ENCODE measurements at regions not wholly inside any gene's neighbourhood (a gene's known extent, or its start where the extent isn't known, plus 50 kb on each side); places are given as distances from the start of the nearest gene placed in this dataset.

DNA sequence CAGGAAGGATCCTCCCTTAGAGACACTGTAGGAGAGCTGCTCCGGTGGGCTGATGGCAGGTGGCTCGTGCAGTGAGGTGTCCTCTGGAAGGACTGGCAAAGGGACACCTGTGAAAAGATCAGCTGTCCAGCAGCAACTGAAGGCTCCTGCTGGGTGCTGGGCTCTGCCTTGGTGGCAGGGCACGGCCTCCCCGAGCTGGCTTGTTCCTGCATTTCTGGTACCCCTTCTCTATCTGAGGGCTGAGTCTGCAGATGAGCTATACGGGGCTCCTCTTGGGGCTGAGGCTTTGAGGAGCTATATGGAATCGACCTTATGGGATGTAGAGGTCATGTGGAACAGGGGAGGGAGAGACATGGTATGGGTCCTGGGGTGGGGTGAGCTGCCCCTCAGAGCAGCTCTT, 875.8 kb downstream of the BRD1 start:
- Histone ChIP-seq H3K27ac (ENCODE audit: low read depth, low read length) (no peak overlapping the region), H3K9ac (ENCODE audit: low read length in 5 of 5) (no peak overlapping the region), H3K36me3 (ENCODE audit: control insufficient read depth in 5 of 5, insufficient read depth in 5 of 5, low read length in 5 of 5) (no peaks in the 10 kb centered on the region), H3K9me3 (ENCODE audit: control insufficient read depth in 5 of 5, low read length in 5 of 5) (peaks cover 0 to 5% (median 0%) of the 10 kb centered on the region in 5 donors), H3K27me3 (ENCODE audit: control insufficient read depth in 5 of 5, insufficient read depth in 4 of 5, low read length in 5 of 5) (peaks cover 14 to 43% (median 27%) of the 10 kb centered on the region in 5 donors), H3K4me3 (ENCODE audit: low read depth in 1 of 5, low read length in 5 of 5) (no peak overlapping the region), H3K4me1 (ENCODE audit: control insufficient read depth in 5 of 5, insufficient read depth in 5 of 5, low read length in 5 of 5) (no peaks in the 10 kb centered on the region)

DNA sequence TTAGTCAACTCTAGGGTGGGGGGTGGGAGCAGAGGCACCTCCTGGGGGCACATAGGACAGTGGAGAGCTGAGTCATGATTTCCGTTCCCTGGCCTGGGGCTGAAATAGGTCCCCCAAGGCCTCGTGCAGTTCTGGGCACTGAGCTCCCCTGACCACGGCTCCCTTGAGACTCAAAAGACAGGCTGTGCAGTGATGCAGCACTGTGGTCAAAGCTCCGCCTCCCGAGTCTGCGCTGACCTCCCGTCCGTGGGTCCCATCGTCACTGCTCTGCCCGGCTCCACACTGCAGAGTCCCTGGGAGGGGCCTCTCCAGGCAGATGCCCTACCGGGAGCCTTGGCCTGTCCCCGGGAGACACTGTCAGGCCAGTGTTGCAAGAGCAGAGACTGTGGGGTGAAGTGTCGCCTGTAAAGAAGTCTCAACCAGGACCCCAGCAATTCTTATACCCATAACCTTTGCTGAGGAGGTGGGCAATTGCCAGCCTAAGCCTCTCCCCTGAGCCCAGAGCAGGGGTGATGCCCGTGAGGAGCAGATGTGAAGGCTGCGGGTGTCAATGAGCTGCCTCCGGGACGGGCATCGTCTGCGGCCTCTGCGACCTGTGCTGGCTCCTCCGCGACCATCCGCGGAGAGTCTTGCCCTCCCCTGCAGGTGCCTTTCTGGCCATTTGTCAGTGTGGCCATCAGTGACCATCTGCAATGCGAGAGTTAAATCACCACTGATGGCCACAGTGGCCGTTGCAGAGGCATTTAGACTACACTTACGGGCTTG, 877.3 kb downstream of the BRD1 start:
- Histone ChIP-seq H3K9me3 (ENCODE audit: control insufficient read depth in 5 of 5, low read length in 5 of 5) (peaks cover 0 to 5% (median 0%) of the 10 kb centered on the region in 5 donors), H3K36me3 (ENCODE audit: control insufficient read depth in 5 of 5, insufficient read depth in 5 of 5, low read length in 5 of 5) (no peaks in the 10 kb centered on the region), H3K4me3 (ENCODE audit: low read depth in 1 of 5, low read length in 5 of 5) (no peak overlapping the region), H3K27ac (ENCODE audit: low read depth, low read length) (no peak overlapping the region), H3K4me1 (ENCODE audit: control insufficient read depth in 5 of 5, insufficient read depth in 5 of 5, low read length in 5 of 5) (no peaks in the 10 kb centered on the region), H3K9ac (ENCODE audit: low read length in 5 of 5) (no peak overlapping the region), H3K27me3 (ENCODE audit: control insufficient read depth in 5 of 5, insufficient read depth in 4 of 5, low read length in 5 of 5) (peaks cover 11 to 39% (median 26%) of the 10 kb centered on the region in 5 donors)

DNA sequence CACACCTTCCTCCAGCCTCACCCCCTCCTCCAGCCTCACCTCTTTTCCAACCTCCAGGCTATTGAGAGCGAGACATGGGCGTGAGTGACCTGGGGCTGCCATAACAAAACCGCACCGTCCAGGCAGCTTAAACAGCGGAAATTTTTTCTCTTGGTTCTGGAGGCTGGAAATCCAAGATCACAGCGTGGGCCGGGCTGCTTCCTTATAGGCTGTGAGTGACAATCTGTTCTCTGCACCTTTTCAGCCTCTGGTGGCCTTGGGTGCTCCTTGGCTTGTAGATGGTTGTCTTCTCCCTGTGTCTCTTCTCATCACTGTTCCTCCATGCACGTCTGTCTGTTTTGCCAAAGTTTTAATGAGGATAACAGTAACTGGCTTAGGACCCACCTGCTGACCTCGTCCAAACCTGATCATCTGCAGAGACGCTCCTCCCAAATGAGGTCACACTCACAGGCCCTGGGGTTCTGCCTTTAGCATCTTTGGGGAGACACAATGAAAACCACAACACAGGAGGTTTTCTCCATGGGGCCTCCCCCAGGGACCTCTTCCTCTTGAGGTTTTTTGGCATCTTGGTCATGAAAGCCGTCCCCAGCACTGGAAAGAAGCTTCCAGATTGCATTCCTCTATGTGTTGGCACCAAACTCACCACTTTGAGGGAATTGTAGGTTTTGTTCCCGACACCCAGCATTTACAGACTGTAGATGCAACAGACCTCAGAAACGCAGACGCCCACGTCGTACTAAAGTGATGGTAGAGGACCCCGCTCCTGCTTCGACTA, 878.1 kb downstream of the BRD1 start:
- no peaks in the 10 kb centered on the region for H3K4me1 ChIP-seq (ENCODE audit: control insufficient read depth in 5 of 5, insufficient read depth in 5 of 5, low read length in 5 of 5)
- H3K4me3 ChIP-seq (ENCODE audit: low read depth in 1 of 5, low read length in 5 of 5), result no peak overlapping the region
- no peak overlapping the region for H3K9ac ChIP-seq (ENCODE audit: low read length in 5 of 5)
- no peaks in the 10 kb centered on the region for H3K36me3 ChIP-seq (ENCODE audit: control insufficient read depth in 5 of 5, insufficient read depth in 5 of 5, low read length in 5 of 5)
- no peak overlapping the region for H3K27ac ChIP-seq (ENCODE audit: low read depth, low read length)
- peaks cover 11 to 34% (median 31%) of the 10 kb centered on the region in 5 donors for H3K27me3 ChIP-seq (ENCODE audit: control insufficient read depth in 5 of 5, insufficient read depth in 4 of 5, low read length in 5 of 5)
- peaks cover 0 to 5% (median 0%) of the 10 kb centered on the region in 5 donors for H3K9me3 ChIP-seq (ENCODE audit: control insufficient read depth in 5 of 5, low read length in 5 of 5)

DNA sequence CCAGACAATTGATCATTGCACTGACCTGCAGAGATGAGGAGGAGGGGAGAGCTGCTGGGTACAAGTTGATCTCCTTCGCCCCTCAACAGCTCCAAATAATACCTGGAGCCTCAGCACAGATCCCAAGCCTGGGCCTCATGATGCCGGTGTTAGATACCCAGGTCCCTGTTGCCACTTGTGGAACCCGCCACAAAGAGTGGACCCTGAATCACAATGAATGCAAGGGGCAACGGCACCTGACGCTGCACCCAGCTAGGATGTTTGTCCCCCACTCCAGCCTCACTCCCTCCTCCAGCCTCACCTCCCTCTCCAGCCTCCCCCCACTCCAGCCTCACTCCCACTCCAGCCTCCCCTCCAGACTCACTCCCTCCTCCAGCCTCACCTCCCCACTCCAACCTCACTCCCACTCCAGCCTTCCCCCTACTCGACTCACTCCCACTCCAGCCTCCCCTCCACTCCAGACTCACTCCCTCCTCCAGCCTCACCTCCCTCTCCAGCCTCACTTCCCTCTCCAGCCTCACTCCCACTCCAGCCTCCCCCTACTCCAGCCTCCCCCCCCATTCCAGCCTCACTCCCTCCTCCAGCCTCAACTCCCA, 879.0 kb downstream of the BRD1 start:
- no peaks in the 10 kb centered on the region for H3K4me1 ChIP-seq (ENCODE audit: control insufficient read depth in 5 of 5, insufficient read depth in 5 of 5, low read length in 5 of 5)
- H3K27ac ChIP-seq (ENCODE audit: low read depth, low read length), result no peak overlapping the region
- peaks cover 11 to 39% (median 35%) of the 10 kb centered on the region in 5 donors for H3K27me3 ChIP-seq (ENCODE audit: control insufficient read depth in 5 of 5, insufficient read depth in 4 of 5, low read length in 5 of 5)

DNA sequence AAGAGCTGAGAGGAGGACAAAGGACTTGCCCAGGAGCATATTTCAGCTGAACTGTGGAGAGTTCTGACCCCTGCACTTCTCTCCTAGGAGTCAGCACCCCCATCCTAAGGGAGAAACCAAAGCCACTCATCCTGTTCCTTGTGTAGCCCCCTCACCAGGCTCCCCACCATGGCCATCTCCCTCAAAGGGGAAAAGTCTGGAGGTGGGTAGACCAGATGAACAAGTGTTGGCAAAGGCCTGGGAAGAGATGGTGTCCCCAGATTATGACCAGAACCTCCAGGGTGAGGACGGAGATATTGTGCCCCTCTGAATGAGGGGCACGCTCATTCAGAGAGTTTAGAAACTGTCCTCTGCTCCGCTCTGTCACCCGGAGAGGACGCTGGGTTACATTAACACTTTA, 880.0 kb downstream of the BRD1 start:
- no peaks in the 10 kb centered on the region for H3K4me1 ChIP-seq (ENCODE audit: control insufficient read depth in 5 of 5, insufficient read depth in 5 of 5, low read length in 5 of 5)
- H3K36me3 ChIP-seq (ENCODE audit: control insufficient read depth in 5 of 5, insufficient read depth in 5 of 5, low read length in 5 of 5), result no peaks in the 10 kb centered on the region

More for the DNA sequence above, 879.0 kb downstream of the BRD1 start:
- Histone ChIP-seq H3K4me3 (ENCODE audit: low read depth in 1 of 5, low read length in 5 of 5) (no peak overlapping the region), H3K9me3 (ENCODE audit: control insufficient read depth in 5 of 5, low read length in 5 of 5) (peaks cover 0 to 5% (median 0%) of the 10 kb centered on the region in 5 donors), H3K9ac (ENCODE audit: low read length in 5 of 5) (no peak overlapping the region), H3K36me3 (ENCODE audit: control insufficient read depth in 5 of 5, insufficient read depth in 5 of 5, low read length in 5 of 5) (no peaks in the 10 kb centered on the region)

DNA sequence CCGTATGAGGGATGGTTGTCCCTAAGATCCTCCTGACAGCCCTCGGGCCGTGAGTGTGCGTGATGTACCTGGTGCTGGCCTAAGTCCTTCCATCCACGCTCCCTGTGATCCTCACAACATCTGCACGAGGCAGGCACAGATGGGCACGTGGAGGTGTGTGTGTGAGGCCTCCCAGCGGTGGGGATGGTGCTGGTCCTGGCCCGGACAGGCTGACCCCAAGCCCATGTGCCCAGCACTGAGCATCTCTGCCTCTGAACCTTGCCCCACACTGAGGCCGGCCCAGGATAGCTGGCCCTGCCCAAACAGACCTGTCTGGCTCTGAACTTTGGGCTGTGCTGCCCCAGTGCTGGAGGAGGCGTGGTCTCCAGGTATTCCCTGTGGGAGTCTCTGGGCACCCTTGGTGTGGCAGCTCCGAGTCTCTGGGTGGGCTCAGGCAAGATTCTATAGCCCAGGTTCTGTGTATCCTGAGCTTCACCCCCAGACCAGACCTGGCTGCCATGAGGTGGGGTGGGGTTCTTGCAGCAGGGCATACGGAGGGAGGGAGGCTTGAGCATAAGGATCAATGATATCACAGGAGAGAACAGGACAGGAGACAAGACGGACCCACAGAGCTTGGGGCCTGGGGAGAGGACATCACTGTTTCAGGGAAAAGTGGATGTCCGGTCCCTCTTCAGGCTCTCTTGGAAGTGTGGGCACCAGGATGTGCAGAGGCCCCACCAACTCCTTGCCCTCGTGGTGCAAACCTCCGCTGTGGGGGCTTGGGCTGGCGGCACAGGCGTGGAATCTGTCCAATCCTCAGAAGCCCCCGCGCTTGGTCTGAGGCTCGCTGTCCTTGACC, 881.8 kb downstream of the BRD1 start:
- no peaks in the 10 kb centered on the region for H3K4me1 ChIP-seq (ENCODE audit: control insufficient read depth in 5 of 5, insufficient read depth in 5 of 5, low read length in 5 of 5)
- H3K27me3 ChIP-seq (ENCODE audit: control insufficient read depth in 5 of 5, insufficient read depth in 4 of 5, low read length in 5 of 5), result peaks cover 7 to 28% (median 19%) of the 10 kb centered on the region in 5 donors
- H3K9me3 ChIP-seq (ENCODE audit: control insufficient read depth in 5 of 5, low read length in 5 of 5), result no peaks in the 10 kb centered on the region
- no peaks in the 10 kb centered on the region for H3K36me3 ChIP-seq (ENCODE audit: control insufficient read depth in 5 of 5, insufficient read depth in 5 of 5, low read length in 5 of 5)
- H3K9ac ChIP-seq (ENCODE audit: low read length in 5 of 5), result no peak overlapping the region
- no peak overlapping the region for H3K4me3 ChIP-seq (ENCODE audit: low read depth in 1 of 5, low read length in 5 of 5)
- no peak overlapping the region for H3K27ac ChIP-seq (ENCODE audit: low read depth, low read length)

More for the DNA sequence above, 880.0 kb downstream of the BRD1 start:
- H3K9me3 ChIP-seq (ENCODE audit: control insufficient read depth in 5 of 5, low read length in 5 of 5), result peaks cover 0 to 5% (median 0%) of the 10 kb centered on the region in 5 donors
- peaks cover 7 to 39% (median 29%) of the 10 kb centered on the region in 5 donors for H3K27me3 ChIP-seq (ENCODE audit: control insufficient read depth in 5 of 5, insufficient read depth in 4 of 5, low read length in 5 of 5)
- no peak overlapping the region for H3K27ac ChIP-seq (ENCODE audit: low read depth, low read length)
- H3K4me3 ChIP-seq (ENCODE audit: low read depth in 1 of 5, low read length in 5 of 5), result no peak overlapping the region
- H3K9ac ChIP-seq (ENCODE audit: low read length in 5 of 5), result no peak overlapping the region

DNA sequence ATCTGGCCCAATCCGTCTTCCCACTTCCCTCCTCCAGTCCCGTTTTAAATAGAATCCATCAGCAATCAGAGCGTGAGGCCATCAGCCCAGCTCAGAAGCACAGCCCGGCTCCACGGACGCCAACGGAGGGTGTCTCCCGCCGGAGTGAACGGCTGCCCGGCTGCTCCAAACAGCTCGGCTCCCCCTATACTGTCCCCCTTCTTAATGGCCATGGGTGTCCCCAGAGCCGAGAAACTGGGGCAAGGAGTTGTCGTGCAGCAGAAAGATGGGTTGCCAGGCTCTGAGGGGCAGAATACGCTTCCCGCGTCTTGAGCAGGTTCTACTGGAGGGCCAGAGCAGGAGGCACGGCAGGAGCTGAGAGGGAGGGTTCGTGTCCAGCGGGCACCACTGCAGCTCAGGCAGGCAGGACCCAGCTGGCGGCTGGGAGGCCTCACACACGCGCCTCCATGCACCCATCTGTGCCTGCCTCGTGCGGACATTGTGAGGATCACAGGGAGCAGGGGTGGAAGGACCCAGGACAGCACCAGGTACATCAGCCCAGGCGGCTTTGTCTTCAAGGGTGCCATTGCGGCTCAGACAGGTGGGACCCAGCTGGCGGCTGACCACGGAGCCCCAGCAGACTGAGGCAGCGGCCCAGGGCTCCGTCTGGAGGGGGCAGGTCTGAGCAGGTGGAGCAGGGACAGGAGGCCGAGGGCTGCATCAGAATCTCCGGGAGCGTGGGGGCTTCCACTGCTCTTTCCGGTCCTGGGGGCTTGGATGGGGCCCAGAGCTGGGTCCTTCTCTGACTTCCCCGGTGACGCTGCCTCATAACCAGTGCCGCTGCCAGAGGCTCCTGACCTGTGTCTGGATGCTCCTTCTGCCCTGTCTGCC, 882.7 kb downstream of the BRD1 start:
- Histone ChIP-seq H3K9ac (ENCODE audit: low read length in 5 of 5) (no peak overlapping the region), H3K36me3 (ENCODE audit: control insufficient read depth in 5 of 5, insufficient read depth in 5 of 5, low read length in 5 of 5) (no peaks in the 10 kb centered on the region), H3K4me3 (ENCODE audit: low read depth in 1 of 5, low read length in 5 of 5) (no peak overlapping the region), H3K27ac (ENCODE audit: low read depth, low read length) (no peak overlapping the region), H3K4me1 (ENCODE audit: control insufficient read depth in 5 of 5, insufficient read depth in 5 of 5, low read length in 5 of 5) (no peaks in the 10 kb centered on the region), H3K9me3 (ENCODE audit: control insufficient read depth in 5 of 5, low read length in 5 of 5) (no peaks in the 10 kb centered on the region), H3K27me3 (ENCODE audit: control insufficient read depth in 5 of 5, insufficient read depth in 4 of 5, low read length in 5 of 5) (peaks cover under 1 to 31% (median 18%) of the 10 kb centered on the region in 5 donors)

DNA sequence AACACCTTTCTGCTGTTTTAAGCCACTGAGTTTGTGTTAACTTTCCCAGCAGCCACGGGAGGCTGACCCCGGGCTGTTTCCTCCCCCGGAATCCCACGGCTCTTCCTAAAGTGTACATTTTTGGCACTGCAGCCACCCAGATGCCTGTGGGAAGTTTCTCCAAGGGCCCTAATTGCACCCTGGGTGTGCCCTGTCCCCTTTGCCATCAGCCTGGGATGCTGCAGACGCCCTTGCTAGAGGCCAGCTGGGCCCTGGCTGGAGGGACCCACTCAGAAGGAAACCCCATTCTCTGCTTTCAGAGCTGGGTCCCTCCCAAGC, 883.3 kb downstream of the BRD1 start:
- no peak overlapping the region for H3K4me3 ChIP-seq (ENCODE audit: low read depth in 1 of 5, low read length in 5 of 5)
- H3K9ac ChIP-seq (ENCODE audit: low read length in 5 of 5), result no peak overlapping the region

More for the DNA sequence above, 883.3 kb downstream of the BRD1 start:
- Histone ChIP-seq H3K27me3 (ENCODE audit: control insufficient read depth in 5 of 5, insufficient read depth in 4 of 5, low read length in 5 of 5) (peaks cover 0 to 33% (median 15%) of the 10 kb centered on the region in 5 donors), H3K36me3 (ENCODE audit: control insufficient read depth in 5 of 5, insufficient read depth in 5 of 5, low read length in 5 of 5) (no peaks in the 10 kb centered on the region), H3K4me1 (ENCODE audit: control insufficient read depth in 5 of 5, insufficient read depth in 5 of 5, low read length in 5 of 5) (no peaks in the 10 kb centered on the region), H3K27ac (ENCODE audit: low read depth, low read length) (no peak overlapping the region), H3K9me3 (ENCODE audit: control insufficient read depth in 5 of 5, low read length in 5 of 5) (no peaks in the 10 kb centered on the region)
